ENCODE measurements at regions not wholly inside any gene's neighbourhood (a gene's known extent, or its start where the extent isn't known, plus 50 kb on each side); places are given as distances from the start of the nearest gene placed in this dataset.

DNA sequence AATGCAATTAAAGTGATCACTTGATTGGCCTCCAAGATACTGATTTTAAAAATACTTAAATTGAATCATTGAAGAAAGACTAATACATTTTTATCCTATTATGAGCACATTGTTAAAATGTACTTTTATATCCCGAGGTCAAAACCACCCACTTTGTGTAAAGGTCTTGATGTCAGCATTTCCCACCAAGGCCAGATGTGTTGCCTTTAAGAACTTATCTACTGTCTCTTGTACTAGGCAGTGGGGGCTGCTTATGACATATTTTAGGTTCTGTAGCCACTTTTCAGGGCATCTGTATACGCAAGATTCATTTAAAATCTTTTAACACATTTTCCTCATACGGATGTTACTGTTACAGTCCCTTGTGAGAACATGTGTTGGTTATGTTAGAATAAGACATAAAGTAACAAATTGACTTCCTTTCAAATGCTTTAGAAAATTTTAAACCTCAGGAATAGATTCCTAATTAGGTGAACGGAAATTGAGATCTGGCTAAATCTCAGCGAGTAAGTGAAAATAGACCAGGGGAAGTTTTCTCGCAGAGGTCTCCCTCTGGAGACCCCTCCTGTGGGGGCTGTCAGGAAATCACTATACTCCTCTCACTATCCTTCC lies 456.2 kb downstream of the ADAMTS20 start:
- no peaks in the 10 kb centered on the region for H3K9me3 ChIP-seq (ENCODE audit: control insufficient read depth, low read depth, low read length)

More for the DNA sequence above, 456.2 kb downstream of the ADAMTS20 start:
- Histone ChIP-seq H3K4ac (ENCODE audit: low read depth, low read length) (no peak overlapping the region), H3K4me1 (ENCODE audit: insufficient read depth, low read length) (no peaks in the 10 kb centered on the region), H3T11ph (ENCODE audit: low read length) (no peak overlapping the region), H3K27me3 (ENCODE audit: insufficient read depth, low read length) (no peaks in the 10 kb centered on the region), H3K4me2 (ENCODE audit: insufficient read depth, insufficient read length, low read length) (no peak overlapping the region), H3K23me2 (ENCODE audit: insufficient read length, low read depth, low read length, poor library complexity, severe bottlenecking) (no peaks in the 10 kb centered on the region), H3K23ac (ENCODE audit: insufficient read length, low read depth, low read length) (no peak overlapping the region), H4K20me1 (ENCODE audit: control insufficient read depth, insufficient read depth, insufficient read length) (no peaks in the 10 kb centered on the region), H3K9ac (ENCODE audit: extremely low read depth, insufficient read length, low read length) (no peak overlapping the region), H4K5ac (ENCODE audit: insufficient read length, low read depth, low read length) (no peak overlapping the region), H2BK15ac (ENCODE audit: low read depth, low read length) (no peak overlapping the region), H2BK20ac (ENCODE audit: low read depth, low read length, poor library complexity, severe bottlenecking) (no peak overlapping the region), H2BK12ac (ENCODE audit: insufficient read length, low read depth, low read length) (no peak overlapping the region), H4K91ac (ENCODE audit: insufficient read length, low read depth, low read length) (no peak overlapping the region), H3K56ac (ENCODE audit: insufficient read length, low read depth, low read length) (no peak overlapping the region), H2BK5ac (ENCODE audit: insufficient read length, low read length) (no peak overlapping the region), H3K18ac (ENCODE audit: insufficient read length, low read depth, low read length) (no peak overlapping the region), H3K79me2 (ENCODE audit: insufficient read depth, low read length) (no peaks in the 10 kb centered on the region), H2BK120ac (ENCODE audit: low read depth, low read length, poor library complexity, severe bottlenecking) (no peak overlapping the region), H4K8ac (replicated peaks; ENCODE audit: insufficient read length, low read depth, low read length) (no peak overlapping the region), H3K27ac (ENCODE audit: insufficient read length, low read depth, low read length) (no peak overlapping the region), H2AFZ (ENCODE audit: low read length) (no peak overlapping the region), H3K14ac (ENCODE audit: insufficient read depth, low read length) (no peak overlapping the region), H2AK5ac (ENCODE audit: insufficient read length, low read length) (no peak overlapping the region), H3K79me1 (ENCODE audit: insufficient read depth, low read depth, low read length, poor library complexity, severe bottlenecking) (no peaks in the 10 kb centered on the region)
- Mint-ChIP-seq H3K4me3 (no peak overlapping the region), H3K4me1 (no peaks in the 10 kb centered on the region; a peak in 1 of 4 replicates), H3K27ac (no peak overlapping the region), H3K27me3 (ENCODE audit: low read depth) (no peaks in the 10 kb centered on the region), H3K9me3 (peaks cover 0 to 2% of the 10 kb centered on the region in 2 experiments; a peak in 3 of 5 replicates), H3K36me3 (ENCODE audit: insufficient read depth in 1 of 3, low read depth in 3 of 3) (0 out of 7 replicates have a peak, but pooled peaks cover 0 to 1% (median 0%) of the 10 kb centered on the region in 3 experiments)
- DNase-seq = no peak
- TF ChIP-seq, protein P1, sequence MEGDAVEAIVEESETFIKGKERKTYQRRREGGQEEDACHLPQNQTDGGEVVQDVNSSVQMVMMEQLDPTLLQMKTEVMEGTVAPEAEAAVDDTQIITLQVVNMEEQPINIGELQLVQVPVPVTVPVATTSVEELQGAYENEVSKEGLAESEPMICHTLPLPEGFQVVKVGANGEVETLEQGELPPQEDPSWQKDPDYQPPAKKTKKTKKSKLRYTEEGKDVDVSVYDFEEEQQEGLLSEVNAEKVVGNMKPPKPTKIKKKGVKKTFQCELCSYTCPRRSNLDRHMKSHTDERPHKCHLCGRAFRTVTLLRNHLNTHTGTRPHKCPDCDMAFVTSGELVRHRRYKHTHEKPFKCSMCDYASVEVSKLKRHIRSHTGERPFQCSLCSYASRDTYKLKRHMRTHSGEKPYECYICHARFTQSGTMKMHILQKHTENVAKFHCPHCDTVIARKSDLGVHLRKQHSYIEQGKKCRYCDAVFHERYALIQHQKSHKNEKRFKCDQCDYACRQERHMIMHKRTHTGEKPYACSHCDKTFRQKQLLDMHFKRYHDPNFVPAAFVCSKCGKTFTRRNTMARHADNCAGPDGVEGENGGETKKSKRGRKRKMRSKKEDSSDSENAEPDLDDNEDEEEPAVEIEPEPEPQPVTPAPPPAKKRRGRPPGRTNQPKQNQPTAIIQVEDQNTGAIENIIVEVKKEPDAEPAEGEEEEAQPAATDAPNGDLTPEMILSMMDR (conservative IDR thresholded peaks at IDR 0.05) = no peak; the same call in 2 of the 3 replicates
- no CpG with 5 or more reads among the region's 6 CpGs for WGBS (ENCODE audit: extremely low coverage, insufficient read length, low lambda C conversion rate)
